ENCODE measurements at regions not wholly inside any gene's neighbourhood (a gene's known extent, or its start where the extent isn't known, plus 50 kb on each side); places are given as distances from the start of the nearest gene placed in this dataset.

DNA sequence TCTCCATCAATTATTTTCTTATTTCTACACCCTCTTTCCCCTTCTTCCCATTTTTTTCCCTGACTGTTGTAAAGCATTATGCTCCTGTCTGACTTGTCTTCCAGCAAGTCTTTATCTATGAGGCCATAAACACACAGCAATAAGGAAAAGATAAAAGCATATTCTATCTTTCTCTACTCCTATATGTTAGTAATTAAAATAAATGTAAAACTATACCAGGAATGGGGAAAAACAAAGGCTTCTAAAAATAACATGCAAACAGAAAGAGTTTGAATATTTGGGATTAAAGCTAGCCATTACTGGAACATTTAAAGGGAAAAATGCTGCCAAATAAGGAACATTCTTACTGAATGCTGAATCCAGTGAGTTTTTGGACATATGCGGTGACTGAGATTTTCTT lies 471.7 kb upstream of the HS3ST1 start:
- DNase-seq: no peak

DNA sequence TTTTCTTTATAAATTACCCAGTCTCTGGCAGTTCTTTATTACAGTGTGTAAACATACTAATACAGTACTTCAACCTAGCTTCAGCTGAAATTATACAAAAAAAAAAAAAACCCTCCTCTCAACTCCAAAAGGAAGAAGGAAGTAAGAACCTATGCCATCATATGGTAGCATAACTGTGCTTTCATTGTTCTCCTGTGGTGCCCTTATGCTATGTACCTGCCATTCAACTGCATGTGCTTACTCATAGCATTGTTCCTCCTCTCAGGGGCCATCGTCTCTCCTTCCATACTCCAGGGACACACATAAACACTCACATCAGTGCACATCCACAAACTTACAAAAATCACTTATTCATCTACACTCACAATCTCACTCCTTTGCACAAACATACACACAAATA lies 470.1 kb upstream of the HS3ST1 start:
- no peak for DNase-seq

DNA sequence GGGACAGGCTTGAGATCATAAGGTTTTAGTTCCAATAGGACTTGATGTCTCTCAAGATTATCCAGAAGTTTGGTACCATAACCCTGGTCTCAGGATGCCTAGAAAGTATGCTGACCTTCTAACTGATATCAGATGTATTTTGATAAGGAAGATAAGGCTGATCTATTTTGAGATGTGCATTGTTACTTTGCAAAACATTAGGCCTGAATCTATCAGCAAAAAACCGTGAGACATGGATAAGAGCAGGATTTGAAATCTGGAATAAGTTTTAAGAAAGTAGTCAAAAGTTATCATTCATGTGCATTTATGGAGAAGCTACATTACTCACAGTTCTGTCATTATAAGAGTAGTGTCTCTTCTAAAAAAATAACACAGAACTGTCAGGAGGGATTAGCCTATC lies 467.1 kb upstream of the HS3ST1 start:
- no peak for DNase-seq

GRCh38 chr4:11894977-11895376 lies 466.3 kb upstream of the HS3ST1 start:
- DNase-seq: no peak

GRCh38 chr4:11894221-11894620 lies 465.5 kb upstream of the HS3ST1 start:
- no peak for DNase-seq

DNA sequence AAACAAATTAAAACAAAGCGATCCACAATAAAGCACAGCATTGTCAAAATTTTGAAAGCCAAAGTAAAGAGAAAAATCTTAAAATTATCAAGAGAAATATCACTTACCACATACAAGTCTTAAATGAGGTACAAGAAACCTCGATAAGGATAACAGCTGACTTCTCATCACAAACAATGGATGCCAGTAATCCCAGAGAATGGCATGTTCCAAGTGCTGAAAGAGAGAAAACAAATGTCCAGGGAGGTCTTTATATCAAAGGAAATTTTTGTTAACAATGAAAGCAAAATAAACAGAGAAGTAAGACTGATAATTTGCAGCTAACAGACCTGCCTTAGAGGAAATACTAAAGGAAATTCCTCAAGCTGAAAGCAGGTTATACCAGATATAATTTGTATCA lies 460.4 kb upstream of the HS3ST1 start:
- DNase-seq: no peak

GRCh38 chr4:11881947-11882346 lies 453.3 kb upstream of the HS3ST1 start:
- no peak for DNase-seq

DNA sequence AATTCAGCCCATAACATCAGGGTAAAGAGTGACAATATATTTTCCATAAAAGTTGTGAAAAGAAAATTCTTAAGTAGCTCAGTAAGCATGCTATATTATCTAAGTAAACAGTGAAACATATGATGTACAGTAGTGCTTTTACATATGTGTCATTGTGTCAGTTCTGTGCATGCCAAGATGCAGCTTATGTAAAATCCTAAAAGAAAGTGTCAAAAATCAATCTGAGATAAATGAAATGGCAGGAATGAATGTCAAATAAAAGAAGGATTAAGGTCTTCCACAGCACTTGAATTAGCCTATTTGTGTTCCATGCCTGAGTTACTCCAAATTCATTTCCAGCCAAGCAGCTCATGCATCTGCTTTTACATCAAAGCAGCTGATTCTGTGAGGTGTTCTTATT lies 452.7 kb upstream of the HS3ST1 start:
- no peak for DNase-seq

GRCh38 chr4:11878241-11878640 lies 449.5 kb upstream of the HS3ST1 start:
- no peak for DNase-seq

DNA sequence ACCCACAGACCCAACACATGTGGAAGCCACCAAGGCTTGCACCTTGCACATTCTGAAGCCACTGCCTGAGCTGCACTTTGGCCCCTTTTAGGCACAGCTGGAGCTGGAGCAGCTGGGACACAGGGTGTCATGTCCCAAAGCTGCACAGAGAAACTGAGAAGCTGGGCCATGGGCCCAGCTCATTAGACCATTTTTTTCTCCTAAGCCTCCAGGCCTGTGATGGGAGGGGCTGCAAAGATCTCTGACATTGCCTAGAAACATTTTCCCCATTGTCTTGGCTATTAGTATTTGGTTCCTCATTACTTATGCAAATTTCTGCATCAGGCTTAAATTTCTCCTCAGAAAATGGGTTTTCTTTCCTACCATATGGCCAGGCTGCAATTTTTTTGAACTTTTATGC lies 447.4 kb upstream of the HS3ST1 start:
- no peak for DNase-seq

DNA sequence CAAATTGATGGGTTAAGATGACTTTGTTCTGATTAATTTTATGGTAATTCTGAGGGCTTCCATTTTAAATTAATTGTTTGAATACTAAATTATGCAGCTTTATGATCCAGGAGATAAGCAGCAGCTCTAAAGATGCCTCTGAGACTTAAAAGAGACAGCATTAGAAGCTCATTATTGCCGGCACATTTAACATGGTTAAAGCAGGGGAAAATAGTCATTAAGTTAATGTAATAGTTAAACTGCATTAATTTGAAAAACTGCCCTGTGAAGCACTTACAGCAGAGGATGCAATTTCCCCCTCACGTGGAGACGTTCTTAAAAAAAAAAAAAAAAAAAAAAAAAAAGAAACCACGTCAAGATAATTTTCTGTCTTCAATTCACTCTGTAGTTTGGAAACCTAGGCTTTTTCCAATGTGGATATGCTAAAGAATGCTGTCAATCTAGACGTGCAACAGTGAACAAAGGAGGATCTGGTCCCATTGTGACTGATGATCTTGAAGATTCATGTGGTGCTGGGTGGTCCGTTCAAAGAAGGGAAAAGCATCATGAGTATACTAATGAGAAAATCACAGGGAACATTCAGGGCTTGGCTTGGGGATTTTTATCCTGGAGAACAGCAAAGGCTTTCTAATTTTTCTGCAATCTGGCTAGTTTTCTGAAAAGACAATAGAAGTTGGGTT lies 440.6 kb upstream of the HS3ST1 start:
- DNase-seq: no peak

DNA sequence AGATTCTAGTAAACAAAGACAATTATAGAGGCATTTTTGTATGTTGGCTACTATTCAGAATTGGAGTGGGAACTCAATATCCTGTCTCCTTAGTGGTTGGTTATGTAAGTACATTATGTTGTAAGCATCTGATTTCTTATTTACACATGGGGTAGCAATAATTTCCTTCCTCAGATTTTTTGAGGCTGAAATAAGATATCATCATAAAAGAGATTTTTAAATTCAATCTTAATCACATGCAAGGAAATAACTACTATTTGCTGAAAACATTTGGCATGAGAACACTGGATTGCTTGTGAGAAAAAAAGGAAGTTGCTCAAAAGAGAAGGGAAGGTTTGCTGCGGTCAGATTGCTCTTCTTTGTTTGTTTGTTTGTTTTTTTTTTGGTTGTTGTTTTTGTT lies 437.7 kb upstream of the HS3ST1 start:
- DNase-seq: no peak

- no peak for DNase-seq
Measured at GRCh38 chr4:11860996-11861395, 432.3 kb upstream of the HS3ST1 start.

- no peak for DNase-seq
Measured at GRCh38 chr4:11857881-11858280, 429.2 kb upstream of the HS3ST1 start.

DNA sequence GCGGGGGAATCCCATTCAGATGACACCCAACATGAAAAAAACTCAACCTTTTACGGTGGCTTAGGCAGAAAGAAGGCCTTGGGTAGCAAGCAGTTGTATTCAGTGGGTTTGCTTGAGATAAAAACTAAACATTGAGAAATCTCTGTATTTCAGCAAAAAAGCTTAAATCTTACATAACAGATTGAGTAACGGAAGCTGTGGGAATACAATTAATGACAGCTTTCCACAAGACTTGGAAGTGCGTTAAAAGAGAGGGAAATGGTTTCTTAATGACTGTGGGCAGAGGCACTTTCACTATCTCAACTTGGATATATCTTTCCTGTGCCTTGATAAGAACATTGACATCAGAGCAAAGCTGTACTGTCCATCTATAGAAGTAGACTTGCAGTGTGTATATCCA lies 418.5 kb upstream of the HS3ST1 start:
- no peak for DNase-seq

GRCh38 chr4:11843927-11844326 lies 415.2 kb upstream of the HS3ST1 start:
- DNase-seq: no peak

DNA sequence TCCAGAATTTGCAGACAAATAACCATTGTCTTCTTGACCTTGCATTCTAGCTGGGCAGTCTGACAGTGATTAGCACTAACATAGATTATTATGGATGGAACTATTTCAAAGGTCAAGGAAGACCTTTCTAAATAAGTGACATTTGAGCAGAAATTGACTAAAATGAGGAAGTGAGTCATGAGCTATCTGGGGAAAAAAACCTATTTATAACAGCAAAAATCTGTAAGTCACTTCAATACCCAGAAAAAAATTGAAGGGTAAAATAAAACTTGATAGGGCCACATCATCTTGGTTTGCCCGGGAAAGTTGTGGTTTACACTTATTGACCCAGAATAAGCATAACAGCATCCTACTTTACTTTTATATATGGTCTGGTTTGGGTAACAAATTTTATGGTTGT lies 414.6 kb upstream of the HS3ST1 start:
- DNase-seq: peak; percentile 33

DNA sequence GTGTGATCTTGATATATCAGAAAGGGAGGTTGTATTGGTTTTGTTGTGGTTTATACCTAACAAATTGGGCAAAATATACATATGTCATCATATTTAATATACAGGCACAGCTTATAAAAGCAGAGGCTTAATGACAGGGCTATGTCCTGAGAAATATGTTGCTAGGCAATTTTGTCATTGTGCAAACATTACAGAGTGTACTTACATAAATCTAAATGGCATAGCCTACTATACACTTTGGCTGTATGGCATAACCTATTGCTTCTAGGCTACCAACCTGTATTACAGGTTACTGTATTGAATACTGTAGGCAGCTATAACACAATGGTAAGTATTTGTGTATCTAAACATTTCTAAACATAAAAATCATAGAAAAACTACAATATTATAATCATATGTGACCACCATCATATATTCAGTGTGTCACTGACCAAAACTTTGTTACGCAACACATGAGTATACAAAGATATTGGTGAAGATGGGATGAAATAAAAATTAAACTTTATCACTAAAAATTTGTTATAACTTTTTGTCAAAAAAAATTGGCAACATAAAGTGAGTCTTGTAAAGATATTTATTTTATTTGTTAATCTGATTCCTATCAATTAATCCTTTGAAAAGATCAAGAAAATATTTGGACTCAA lies 414.0 kb upstream of the HS3ST1 start:
- DNase-seq: no peak

DNA sequence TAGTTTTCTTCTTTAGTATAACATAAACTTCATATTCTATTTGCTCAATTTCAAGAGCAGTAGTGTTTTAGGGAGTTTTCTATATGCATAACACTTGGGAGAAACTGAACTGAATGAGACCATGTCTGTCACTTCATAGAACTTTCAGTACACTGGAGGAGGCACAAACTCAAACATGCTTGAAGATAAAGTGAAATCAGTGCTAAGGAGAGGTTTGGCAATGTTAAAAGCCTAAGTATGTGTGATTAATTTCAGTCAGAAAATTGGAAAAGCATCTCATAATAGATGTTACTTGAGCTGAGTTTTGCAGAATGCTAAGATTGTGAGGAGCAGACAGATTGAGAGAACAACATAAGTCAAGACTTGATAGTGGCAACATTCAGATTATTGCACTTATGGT lies 411.2 kb upstream of the HS3ST1 start:
- DNase-seq: no peak

DNA sequence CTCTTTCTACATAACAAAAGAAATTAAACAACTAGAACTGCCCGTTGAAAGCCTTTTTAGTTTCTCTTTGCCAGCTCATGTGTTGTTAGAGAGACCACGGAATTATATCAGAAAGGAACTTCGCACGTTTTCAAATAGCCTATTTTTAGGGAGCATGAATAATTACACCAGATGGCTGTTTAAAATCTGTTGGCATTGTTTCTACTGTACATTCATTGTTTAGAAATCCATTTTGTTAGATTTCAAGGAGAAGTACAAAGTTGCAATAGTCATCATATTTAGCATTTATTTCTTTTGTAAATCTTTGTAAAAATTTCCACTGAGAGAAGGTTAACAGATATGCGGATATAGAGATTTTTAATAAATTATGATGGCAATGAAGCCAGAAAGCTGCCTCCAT lies 403.0 kb upstream of the HS3ST1 start:
- DNase-seq: peak; percentile 20

DNA sequence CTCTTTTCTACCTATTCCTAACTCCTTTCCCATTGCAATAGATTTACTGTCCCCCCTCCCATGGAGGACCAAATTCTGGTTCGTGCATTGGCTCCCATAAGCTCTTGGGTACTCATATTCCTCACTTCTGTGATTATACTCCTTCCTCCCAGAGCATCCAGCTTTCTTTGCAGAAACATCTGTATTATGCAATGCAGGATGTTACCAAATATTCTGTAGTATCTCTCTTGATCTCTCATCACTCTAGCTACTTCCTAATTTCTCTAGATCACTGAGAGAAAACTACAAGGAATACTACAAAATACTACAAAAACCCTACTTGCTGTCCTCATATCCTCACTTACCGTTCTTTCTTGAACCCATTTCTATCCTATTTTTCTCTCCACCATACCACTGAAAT lies 395.9 kb upstream of the HS3ST1 start:
- no peak for DNase-seq

GRCh38 chr4:11821772-11822430 lies 393.2 kb upstream of the HS3ST1 start:
- DNase-seq: no peak

- DNase-seq: no peak
Measured at GRCh38 chr4:11817088-11817487, 388.4 kb upstream of the HS3ST1 start.

- no peak for DNase-seq
Measured at GRCh38 chr4:11814758-11815157, 386.1 kb upstream of the HS3ST1 start.

All from OCI-M1 (cell line).